ENCODE measurements at regions not wholly inside any gene's neighbourhood (a gene's known extent, or its start where the extent isn't known, plus 50 kb on each side); places are given as distances from the start of the nearest gene placed in this dataset.

DNA sequence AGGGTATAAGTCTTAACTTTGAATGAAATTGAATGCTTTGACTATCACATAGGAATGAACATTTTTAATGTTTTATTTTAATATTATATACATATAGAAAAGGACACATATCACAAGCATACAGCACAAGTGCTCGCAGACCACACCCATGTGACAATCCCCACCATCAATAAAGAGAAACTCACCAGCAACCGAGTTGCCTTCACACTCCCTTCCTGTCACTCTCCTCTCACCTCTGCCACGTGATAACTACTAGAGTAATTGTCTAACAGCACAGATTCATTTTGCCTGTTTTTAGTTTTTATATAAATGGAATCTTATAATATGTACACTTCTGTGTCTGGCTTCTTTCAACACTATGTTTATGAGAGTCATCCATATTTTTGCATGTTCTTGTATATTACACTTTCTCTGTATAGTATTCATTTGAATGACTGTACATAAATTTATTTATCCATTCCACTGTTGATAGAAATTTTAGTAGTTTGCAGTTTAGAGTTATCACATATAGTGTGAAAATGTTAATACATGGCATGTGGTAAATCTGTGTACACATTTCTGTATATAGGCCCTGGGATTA lies 304.9 kb upstream of the DUSP10 start:
- no peak for DNase-seq (ENCODE audit: extremely low read depth, low read depth)

DNA sequence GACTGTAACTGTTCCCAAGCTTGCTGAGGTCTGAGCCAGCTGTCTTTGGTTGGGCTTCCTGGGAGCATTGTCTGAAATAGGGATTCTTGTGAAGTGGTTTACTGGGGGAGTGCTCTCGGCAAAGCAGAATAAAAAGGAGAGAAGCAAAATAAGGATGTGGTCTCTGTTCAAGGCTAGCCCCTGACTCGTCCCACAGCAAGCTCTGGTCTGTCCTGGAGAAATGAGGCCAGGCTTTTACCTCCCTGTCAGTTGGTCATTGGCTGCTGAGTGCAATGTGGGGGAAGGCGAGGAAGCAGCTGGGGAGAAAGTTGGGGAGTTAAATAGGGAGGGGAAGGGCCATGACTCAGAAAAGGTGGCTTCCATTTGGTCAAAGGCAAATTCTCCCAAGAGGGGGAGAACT lies 303.9 kb upstream of the DUSP10 start:
- no peak for DNase-seq (ENCODE audit: extremely low read depth, low read depth)
- TF ChIP-seq CTCF (IDR thresholded peaks at IDR 0.05; ENCODE audit: low read depth, low read length), result no peak

More for the DNA sequence above, 304.9 kb upstream of the DUSP10 start:
- TF ChIP-seq CTCF (IDR thresholded peaks at IDR 0.05; ENCODE audit: low read depth, low read length), result no peak

- TF ChIP-seq CTCF (IDR thresholded peaks at IDR 0.05; ENCODE audit: low read depth, low read length), result no peak
- no peak for DNase-seq (ENCODE audit: extremely low read depth, low read depth)
Observed at GRCh38 chr1:222045236-222045635, 303.3 kb upstream of the DUSP10 start.

GRCh38 chr1:222043444-222044292 lies 301.8 kb upstream of the DUSP10 start:
- DNase-seq (ENCODE audit: extremely low read depth, low read depth), result peak; percentile 63
- TF ChIP-seq CTCF (IDR thresholded peaks at IDR 0.05; ENCODE audit: low read depth, low read length), result no peak

DNA sequence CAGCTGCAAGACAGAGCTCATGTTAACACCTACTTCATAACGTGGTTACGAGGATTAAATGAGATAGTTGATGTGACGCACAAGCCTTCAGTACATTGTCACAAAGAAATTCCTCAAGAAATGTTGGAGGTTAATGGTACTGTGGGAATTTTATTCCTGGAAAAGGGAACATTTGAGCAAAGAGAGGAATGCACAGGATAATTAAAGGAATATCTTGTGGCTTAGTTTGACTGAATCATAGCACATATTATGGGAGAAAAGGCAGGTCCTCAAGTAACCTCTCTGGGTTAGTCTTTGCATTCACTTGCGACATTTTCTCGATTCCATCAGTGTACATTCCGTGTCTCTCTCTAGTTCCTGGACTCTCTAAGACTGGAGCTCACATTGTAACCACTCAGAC lies 300.2 kb upstream of the DUSP10 start:
- TF ChIP-seq CTCF (IDR thresholded peaks at IDR 0.05; ENCODE audit: low read depth, low read length), result no peak
- DNase-seq (ENCODE audit: extremely low read depth, low read depth), result no peak

- no peak for TF ChIP-seq CTCF (IDR thresholded peaks at IDR 0.05; ENCODE audit: low read depth, low read length)
- no peak for DNase-seq (ENCODE audit: extremely low read depth, low read depth)
Observed at GRCh38 chr1:222040955-222041354, 299.1 kb upstream of the DUSP10 start.

GRCh38 chr1:222040121-222040805 lies 298.4 kb upstream of the DUSP10 start:
- no peak for DNase-seq (ENCODE audit: extremely low read depth, low read depth)
- TF ChIP-seq CTCF (IDR thresholded peaks at IDR 0.05; ENCODE audit: low read depth, low read length), result no peak
